ENCODE measurements at regions not wholly inside any gene's neighbourhood (a gene's known extent, or its start where the extent isn't known, plus 50 kb on each side); places are given as distances from the start of the nearest gene placed in this dataset.

GRCh38 chr20:6466075-6466810, 301.2 kb upstream of the BMP2 start:
- H3K4me2 ChIP-seq (ENCODE audit: low read length), result no peak overlapping the region
- H3K9ac ChIP-seq (ENCODE audit: low read length), result no peak overlapping the region
- no peak overlapping the region for H3K27ac ChIP-seq (ENCODE audit: low read depth, low read length)
- no peaks in the 10 kb centered on the region for H3K36me3 ChIP-seq (ENCODE audit: control insufficient read depth in 1 of 2, insufficient read depth in 2 of 2, low read length in 2 of 2)
- DNase-seq (ENCODE audit: low read depth, low spot score) (no peak), ATAC-seq (no peak)
- no peaks in the 10 kb centered on the region for H3K4me1 ChIP-seq (ENCODE audit: control insufficient read depth in 1 of 2, insufficient read depth in 2 of 2, low read length in 2 of 2)
- CTCF ChIA-PET, result no interaction called here
- H3K4me3 ChIP-seq (replicated peaks in 1 of 2; ENCODE audit: low read depth in 1 of 2, low read length in 2 of 2), result no peak overlapping the region
- POLR2A ChIA-PET, result no interaction called here
- RAD21 ChIA-PET (ENCODE audit: low non-redundant PET in 1 of 2, low total read pairs in 2 of 2, uncharacterized antibody in 2 of 2, unreplicated experiment in 2 of 2), result no interaction called here
- H3K9me2 ChIP-seq (ENCODE audit: insufficient read depth), result no peaks in the 10 kb centered on the region
- no peaks in the 10 kb centered on the region for H4K20me1 ChIP-seq (ENCODE audit: insufficient read depth)
- no peak overlapping the region for H2AFZ ChIP-seq (ENCODE audit: low read depth, low read length, poor library complexity, severe bottlenecking)
- no peaks in the 10 kb centered on the region; a peak in 1 of 4 replicates for H3K9me3 ChIP-seq (ENCODE audit: control insufficient read depth in 1 of 2, insufficient read depth in 1 of 2, low read depth in 1 of 2, low read length in 2 of 2)
- TF ChIP-seq POLR2AphosphoS5 (IDR thresholded peaks at IDR 0.05; ENCODE audit: low read depth, low read length) (no peak), JUND (IDR thresholded peaks at IDR 0.05) (no peak), CBX3 (IDR thresholded peaks at IDR 0.05; ENCODE audit: low read depth) (no peak), YY1 (IDR thresholded peaks at IDR 0.05; ENCODE audit: extremely low read depth, insufficient replicate concordance, low read depth, low read length) (no peak), ZFX (IDR thresholded peaks at IDR 0.05) (no peak), EZH2 (IDR thresholded peaks at IDR 0.05) (no peak), REST (IDR thresholded peaks at IDR 0.05; ENCODE audit: low read depth) (no peak), EZH2phosphoT487 (IDR thresholded peaks at IDR 0.05; ENCODE audit: borderline replicate concordance) (no peak), CEBPB (IDR thresholded peaks at IDR 0.05; ENCODE audit: low read depth) (no peak)
- H3K79me2 ChIP-seq (ENCODE audit: insufficient read depth, low read length), result no peaks in the 10 kb centered on the region
- intact Hi-C loops (cut with micrococcal nuclease), result no loop called here
- H3K27me3 ChIP-seq (ENCODE audit: insufficient read depth, low read length), result no peaks in the 10 kb centered on the region
- no TSS peak for BruUV-seq (replicated peaks)

All from HCT116 (cell line).